ENCODE measurements at regions not wholly inside any gene's neighbourhood (a gene's known extent, or its start where the extent isn't known, plus 50 kb on each side); places are given as distances from the start of the nearest gene placed in this dataset.

- no peak for DNase-seq (ENCODE audit: low read depth)
- H3K4me3 ChIP-seq (ENCODE audit: low read depth, low read length) = no peak overlapping the region
- TF ChIP-seq, protein P1, sequence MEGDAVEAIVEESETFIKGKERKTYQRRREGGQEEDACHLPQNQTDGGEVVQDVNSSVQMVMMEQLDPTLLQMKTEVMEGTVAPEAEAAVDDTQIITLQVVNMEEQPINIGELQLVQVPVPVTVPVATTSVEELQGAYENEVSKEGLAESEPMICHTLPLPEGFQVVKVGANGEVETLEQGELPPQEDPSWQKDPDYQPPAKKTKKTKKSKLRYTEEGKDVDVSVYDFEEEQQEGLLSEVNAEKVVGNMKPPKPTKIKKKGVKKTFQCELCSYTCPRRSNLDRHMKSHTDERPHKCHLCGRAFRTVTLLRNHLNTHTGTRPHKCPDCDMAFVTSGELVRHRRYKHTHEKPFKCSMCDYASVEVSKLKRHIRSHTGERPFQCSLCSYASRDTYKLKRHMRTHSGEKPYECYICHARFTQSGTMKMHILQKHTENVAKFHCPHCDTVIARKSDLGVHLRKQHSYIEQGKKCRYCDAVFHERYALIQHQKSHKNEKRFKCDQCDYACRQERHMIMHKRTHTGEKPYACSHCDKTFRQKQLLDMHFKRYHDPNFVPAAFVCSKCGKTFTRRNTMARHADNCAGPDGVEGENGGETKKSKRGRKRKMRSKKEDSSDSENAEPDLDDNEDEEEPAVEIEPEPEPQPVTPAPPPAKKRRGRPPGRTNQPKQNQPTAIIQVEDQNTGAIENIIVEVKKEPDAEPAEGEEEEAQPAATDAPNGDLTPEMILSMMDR (IDR thresholded peaks at IDR 0.05; ENCODE audit: insufficient read depth, low read length) = no peak
Observed at GRCh38 chr15:69661871-69662644, 209.4 kb downstream of the RPLP1 start.

- DNase-seq (ENCODE audit: low read depth) = no peak
- TF ChIP-seq, protein P1 (IDR thresholded peaks at IDR 0.05; ENCODE audit: insufficient read depth, low read length) = no peak
- H3K4me3 ChIP-seq (ENCODE audit: low read depth, low read length) = no peak overlapping the region
Observed at GRCh38 chr15:69662645-69663000, 210.0 kb downstream of the RPLP1 start.

GRCh38 chr15:69663441-69663840 is 210.8 kb downstream of the RPLP1 start:
- TF ChIP-seq, protein P1 (IDR thresholded peaks at IDR 0.05; ENCODE audit: insufficient read depth, low read length) = no peak
- H3K4me3 ChIP-seq (ENCODE audit: low read depth, low read length) = no peak overlapping the region
- no peak for DNase-seq (ENCODE audit: low read depth)

DNA sequence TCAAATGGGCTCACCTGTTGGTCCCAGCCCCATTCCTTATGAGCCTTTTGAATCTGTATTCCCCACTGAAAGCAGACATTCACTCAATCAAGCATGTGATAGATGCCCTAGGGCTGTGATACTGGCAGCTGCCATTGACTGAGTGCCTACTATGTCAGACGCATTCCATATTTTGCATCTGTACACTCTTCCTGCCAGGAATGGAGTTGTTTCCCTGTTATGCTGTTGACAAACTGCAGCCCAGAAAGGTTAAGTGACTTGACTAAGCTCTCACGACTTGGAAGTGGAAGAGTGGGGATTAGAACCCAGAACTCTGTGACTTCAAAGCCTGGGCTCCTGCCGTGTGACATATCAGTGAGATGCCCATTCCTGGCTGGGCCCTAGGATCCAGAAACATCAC is 211.4 kb downstream of the RPLP1 start:
- H3K4me3 ChIP-seq (ENCODE audit: low read depth, low read length) = no peak overlapping the region
- no peak for DNase-seq (ENCODE audit: low read depth)
- TF ChIP-seq, protein P1 (IDR thresholded peaks at IDR 0.05; ENCODE audit: insufficient read depth, low read length) = no peak

- H3K4me3 ChIP-seq (ENCODE audit: low read depth, low read length) = no peak overlapping the region
- DNase-seq (ENCODE audit: low read depth) = no peak
- TF ChIP-seq, protein P1 (IDR thresholded peaks at IDR 0.05; ENCODE audit: insufficient read depth, low read length) = no peak
Observed at GRCh38 chr15:69664572-69665571, 212.3 kb downstream of the RPLP1 start.

- TF ChIP-seq, protein P1 (IDR thresholded peaks at IDR 0.05; ENCODE audit: insufficient read depth, low read length) = no peak
- DNase-seq (ENCODE audit: low read depth) = no peak
- H3K4me3 ChIP-seq (ENCODE audit: low read depth, low read length) = no peak overlapping the region
Observed at GRCh38 chr15:69665641-69666111, 213.1 kb downstream of the RPLP1 start.
